ENCODE measurements at regions not wholly inside any gene's neighbourhood (a gene's known extent, or its start where the extent isn't known, plus 50 kb on each side); places are given as distances from the start of the nearest gene placed in this dataset.

GRCh38 chrX:33831211-33831610 is 300.9 kb downstream of the FAM47A start:
- Histone ChIP-seq H3K4me3 (no peak overlapping the region), H3K36me3 (no peaks in the 10 kb centered on the region), H3K9me3 (no peaks in the 10 kb centered on the region), H3K27me3 (no peaks in the 10 kb centered on the region), H3K4me1 (no peaks in the 10 kb centered on the region), H3K27ac (no peak overlapping the region)
- TF ChIP-seq POLR2AphosphoS5 (IDR thresholded peaks at IDR 0.05; ENCODE audit: insufficient read depth in 1 of 2, low read depth in 1 of 2) (no peak), CTCF (IDR thresholded peaks at IDR 0.05) (no peak), POLR2A (IDR thresholded peaks at IDR 0.05) (no peak)
- intact Hi-C loops (cut with DNase I) = no loop called here
- DNase-seq (ENCODE audit: extremely low spot score in 2 of 2) = no peak

- H3K4me3 ChIP-seq = no peak overlapping the region
- intact Hi-C loops (cut with DNase I) = no loop called here
- no peaks in the 10 kb centered on the region for H3K9me3 ChIP-seq
- no peaks in the 10 kb centered on the region for H3K36me3 ChIP-seq
- no peak overlapping the region for H3K27ac ChIP-seq
- H3K27me3 ChIP-seq = no peaks in the 10 kb centered on the region
- TF ChIP-seq POLR2A (IDR thresholded peaks at IDR 0.05) = no peak
- no peak for TF ChIP-seq POLR2AphosphoS5 (IDR thresholded peaks at IDR 0.05; ENCODE audit: insufficient read depth in 1 of 2, low read depth in 1 of 2)
- no peak for TF ChIP-seq CTCF (IDR thresholded peaks at IDR 0.05)
- H3K4me1 ChIP-seq = no peaks in the 10 kb centered on the region
- DNase-seq (ENCODE audit: extremely low spot score in 2 of 2) = no peak
Measured at GRCh38 chrX:33817266-33817665, 314.8 kb downstream of the FAM47A start.

- no peak for DNase-seq (ENCODE audit: extremely low spot score in 2 of 2)
- Histone ChIP-seq H3K27ac (no peak overlapping the region), H3K36me3 (no peaks in the 10 kb centered on the region), H3K27me3 (no peaks in the 10 kb centered on the region), H3K4me1 (no peaks in the 10 kb centered on the region), H3K9me3 (no peaks in the 10 kb centered on the region), H3K4me3 (no peak overlapping the region)
- intact Hi-C loops (cut with DNase I) = no loop called here
- no peak for TF ChIP-seq CTCF (IDR thresholded peaks at IDR 0.05)
- no peak for TF ChIP-seq POLR2A (IDR thresholded peaks at IDR 0.05)
- TF ChIP-seq POLR2AphosphoS5 (IDR thresholded peaks at IDR 0.05; ENCODE audit: insufficient read depth in 1 of 2, low read depth in 1 of 2) = no peak
Measured at GRCh38 chrX:33808636-33809035, 323.5 kb downstream of the FAM47A start.

- Histone ChIP-seq H3K9me3 (no peaks in the 10 kb centered on the region), H3K27me3 (no peaks in the 10 kb centered on the region), H3K4me1 (no peaks in the 10 kb centered on the region), H3K4me3 (no peak overlapping the region), H3K36me3 (no peaks in the 10 kb centered on the region), H3K27ac (no peak overlapping the region)
- intact Hi-C loops (cut with DNase I) = no loop called here
- TF ChIP-seq CTCF (IDR thresholded peaks at IDR 0.05) (no peak), POLR2AphosphoS5 (IDR thresholded peaks at IDR 0.05; ENCODE audit: insufficient read depth in 1 of 2, low read depth in 1 of 2) (no peak), POLR2A (IDR thresholded peaks at IDR 0.05) (no peak)
- no peak for DNase-seq (ENCODE audit: extremely low spot score in 2 of 2)
Measured at GRCh38 chrX:33784548-33784947, 347.6 kb downstream of the FAM47A start.

GRCh38 chrX:33741807-33742206 is 390.3 kb downstream of the FAM47A start:
- DNase-seq (ENCODE audit: extremely low spot score in 2 of 2) = no peak
- no peaks in the 10 kb centered on the region for H3K36me3 ChIP-seq
- H3K4me3 ChIP-seq = no peak overlapping the region
- intact Hi-C loops (cut with DNase I) = no loop called here
- no peaks in the 10 kb centered on the region for H3K9me3 ChIP-seq
- no peak overlapping the region for H3K27ac ChIP-seq
- no peaks in the 10 kb centered on the region for H3K4me1 ChIP-seq
- no peaks in the 10 kb centered on the region for H3K27me3 ChIP-seq
- TF ChIP-seq POLR2A (IDR thresholded peaks at IDR 0.05) = no peak
- no peak for TF ChIP-seq POLR2AphosphoS5 (IDR thresholded peaks at IDR 0.05; ENCODE audit: insufficient read depth in 1 of 2, low read depth in 1 of 2)
- TF ChIP-seq CTCF (IDR thresholded peaks at IDR 0.05) = no peak
